NCI-H1436 treated with DMSO at 0.1 percent for 48 hours (cell line): ENCODE measurements at regions not wholly inside any gene's neighbourhood (a gene's known extent, or its start where the extent isn't known, plus 50 kb on each side); places are given as distances from the start of the nearest gene placed in this dataset.
"Not testable (repeated sequence)": the region's sequence is repeated elsewhere in the genome, so short reads cannot be mapped to it uniquely, and the experiment has no call there.

Experiments
- DNase-seq: peaks from one replicate; lab custom pipeline; 2025; lab: John Stamatoyannopoulos, UW

DNA sequence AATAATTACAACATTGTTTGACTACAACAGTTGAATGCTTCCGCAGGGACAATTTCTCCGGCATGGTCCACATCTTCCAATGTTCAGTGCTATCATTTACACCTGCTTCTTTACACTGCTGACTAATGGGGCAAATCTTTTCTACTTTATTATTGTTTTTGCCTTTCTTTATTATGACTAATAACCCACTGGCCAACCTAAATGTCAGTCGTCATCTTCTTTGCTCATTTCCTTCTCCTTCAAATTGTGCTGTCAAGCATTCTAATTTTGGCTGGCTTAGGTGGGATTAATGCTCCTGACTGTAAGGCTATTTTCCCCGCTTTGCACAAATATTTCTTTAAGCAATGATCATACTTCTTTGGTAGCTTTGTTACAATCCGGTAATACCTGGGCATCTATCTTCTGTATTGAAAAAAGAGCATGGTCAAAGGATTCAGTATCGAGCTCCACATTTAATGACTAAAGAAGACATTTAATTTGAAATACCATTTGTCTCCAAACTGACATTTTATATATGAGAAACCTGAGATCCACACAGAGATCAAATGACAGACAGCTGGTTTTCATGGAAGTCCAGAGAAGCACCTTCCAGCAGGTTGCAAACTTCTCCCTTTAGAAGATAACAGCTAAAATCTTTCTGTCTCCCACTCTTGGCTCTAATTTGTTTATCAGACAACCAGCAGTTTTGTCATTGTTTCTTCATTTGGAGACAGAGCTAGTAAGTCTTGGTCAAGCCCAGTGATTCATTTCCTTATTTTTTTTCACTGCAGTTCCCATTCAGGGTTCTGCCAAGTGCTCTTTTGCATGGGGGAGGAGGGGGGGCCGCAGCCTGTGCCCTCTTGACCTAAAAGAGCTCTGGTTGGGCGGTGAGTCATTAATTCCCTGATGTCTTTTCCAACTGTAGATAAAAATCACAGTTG is 132.9 kb downstream of the SOCS6 start:
- DNase-seq, result no peak

- DNase-seq, result no peak
Observed at GRCh38 chr18:70420146-70420898, 131.5 kb downstream of the SOCS6 start.

GRCh38 chr18:70419526-70419925 is 130.7 kb downstream of the SOCS6 start:
- no peak for DNase-seq

GRCh38 chr18:70418546-70419311 is 129.9 kb downstream of the SOCS6 start:
- no peak for DNase-seq

DNA sequence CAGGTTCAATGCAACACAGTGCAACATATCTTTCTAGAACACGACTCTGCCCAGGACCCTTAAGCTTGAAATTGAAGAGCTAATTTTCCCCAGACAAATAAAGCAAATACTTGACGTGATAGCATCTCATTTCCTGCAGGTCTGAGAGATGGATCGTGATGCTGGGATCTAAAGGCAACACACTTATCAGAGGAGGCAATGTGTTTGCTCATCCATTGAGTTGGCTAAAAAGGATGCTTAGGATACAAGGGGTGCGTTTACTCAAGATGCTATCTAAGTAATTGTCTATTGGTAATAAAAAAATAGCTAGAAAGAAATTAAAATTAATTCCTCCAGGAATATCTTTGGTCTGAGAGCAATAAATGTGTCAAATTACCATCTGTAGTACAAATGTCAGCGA is 129.0 kb downstream of the SOCS6 start:
- DNase-seq, result peak; percentile 53

DNA sequence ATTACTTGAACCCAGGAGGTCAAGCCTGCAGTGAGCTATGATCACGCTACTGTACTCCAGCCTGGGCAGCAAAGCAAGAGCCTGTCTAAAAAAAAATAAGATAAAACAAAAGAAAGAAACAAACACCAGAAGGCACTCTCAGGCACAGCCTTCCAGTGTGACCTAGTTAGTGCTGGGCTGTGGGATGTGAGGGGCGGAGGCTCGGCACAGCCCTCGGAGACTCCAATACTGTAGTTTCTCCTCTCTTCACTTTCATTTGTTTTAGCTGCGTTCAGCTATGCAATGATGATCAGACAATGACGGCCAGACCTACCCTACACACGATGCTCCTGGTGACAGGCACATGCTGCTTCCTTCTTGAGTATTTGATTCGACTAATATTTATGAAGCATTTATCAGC is 127.7 kb downstream of the SOCS6 start:
- no peak for DNase-seq

- DNase-seq, result no peak
Observed at GRCh38 chr18:70415823-70416488, 127.1 kb downstream of the SOCS6 start.

DNA sequence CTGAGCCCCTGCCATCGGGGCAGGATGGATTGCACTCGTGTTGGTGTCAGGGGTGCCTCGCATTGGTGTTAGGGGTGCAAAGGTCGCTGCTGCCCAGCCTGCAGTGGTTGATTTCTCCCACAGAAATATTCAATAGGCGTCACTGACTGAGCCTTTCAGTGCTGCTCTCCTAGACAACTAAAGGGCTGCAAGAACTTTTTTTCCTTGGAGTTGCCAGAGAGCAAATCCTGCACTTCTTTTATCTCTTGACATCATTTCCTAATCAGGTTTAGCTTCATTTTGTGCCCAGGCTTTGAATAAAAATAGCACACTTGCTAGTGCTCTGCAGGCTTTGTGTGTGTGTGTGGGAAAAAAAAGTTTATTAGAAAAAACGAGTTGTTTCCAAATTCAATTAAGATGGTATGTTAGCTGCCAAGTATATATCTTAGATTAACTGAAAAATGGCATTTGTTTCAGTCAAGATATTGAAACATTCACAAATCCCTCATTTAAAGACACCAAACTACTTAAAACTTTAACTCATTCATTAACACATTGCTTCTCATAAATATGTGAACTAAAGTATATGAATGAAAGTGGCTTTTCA is 125.6 kb downstream of the SOCS6 start:
- no peak for DNase-seq

DNA sequence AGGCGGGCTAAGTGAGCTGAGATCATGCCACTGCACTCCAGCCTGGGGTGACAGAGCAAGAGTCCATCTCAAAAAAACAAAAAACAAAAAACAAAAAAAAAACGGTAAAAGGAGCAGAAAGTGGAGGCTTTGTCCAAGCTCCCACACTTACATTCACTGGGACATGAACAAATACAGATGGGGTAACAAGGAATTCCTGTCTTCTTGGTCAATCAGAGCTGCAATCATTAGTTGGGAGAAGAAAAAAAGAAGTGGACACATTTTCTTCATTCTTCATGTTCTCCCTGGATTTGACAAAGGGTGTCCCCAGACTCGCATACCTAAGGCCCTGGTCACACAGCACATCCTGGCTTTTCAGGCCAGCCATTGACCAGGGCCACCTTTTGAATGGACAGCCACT is 124.6 kb downstream of the SOCS6 start:
- DNase-seq, result no peak

- DNase-seq, result no peak
Observed at GRCh38 chr18:70411876-70412435, 123.1 kb downstream of the SOCS6 start.

- DNase-seq, result no peak
Observed at GRCh38 chr18:70411307-70411706, 122.5 kb downstream of the SOCS6 start.

DNA sequence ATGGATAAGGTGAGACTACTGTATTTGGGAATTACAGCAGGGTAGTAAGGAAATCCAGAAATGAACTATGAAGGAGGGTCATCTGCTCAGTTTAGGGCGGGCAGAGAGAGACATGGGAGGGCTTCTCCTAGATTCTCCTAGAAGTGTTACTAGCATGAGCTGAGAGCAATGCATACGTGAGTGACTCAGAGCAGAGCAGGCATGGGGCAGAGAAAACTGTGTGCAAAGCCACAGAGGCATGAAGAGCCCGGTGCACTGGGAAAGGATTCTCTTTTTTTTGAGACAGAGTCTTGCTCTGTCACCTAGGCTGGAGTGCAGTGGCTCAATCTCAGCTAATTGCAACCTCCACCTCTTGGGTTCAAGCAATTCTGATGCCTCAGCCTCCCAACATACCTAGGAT is 116.2 kb downstream of the SOCS6 start:
- DNase-seq, result no peak

DNA sequence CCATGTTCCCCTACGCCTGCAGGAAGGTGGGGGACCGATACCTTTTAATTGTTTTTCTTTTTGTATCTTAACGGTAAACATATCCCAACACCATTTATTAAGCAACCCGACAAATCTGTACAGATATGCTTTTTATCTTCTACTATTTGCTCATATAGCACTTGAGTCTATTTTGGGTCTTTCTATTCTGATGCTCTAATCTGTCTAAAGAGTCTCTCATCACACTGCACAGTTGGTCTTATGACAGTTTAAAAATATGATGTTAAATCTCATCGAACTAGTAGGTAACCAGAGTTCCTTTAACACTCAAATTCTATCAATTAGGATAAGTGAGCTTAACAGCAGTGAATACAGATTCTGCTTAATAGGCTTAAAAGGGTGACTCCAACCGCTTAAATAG is 111.6 kb downstream of the SOCS6 start:
- DNase-seq, result no peak

DNA sequence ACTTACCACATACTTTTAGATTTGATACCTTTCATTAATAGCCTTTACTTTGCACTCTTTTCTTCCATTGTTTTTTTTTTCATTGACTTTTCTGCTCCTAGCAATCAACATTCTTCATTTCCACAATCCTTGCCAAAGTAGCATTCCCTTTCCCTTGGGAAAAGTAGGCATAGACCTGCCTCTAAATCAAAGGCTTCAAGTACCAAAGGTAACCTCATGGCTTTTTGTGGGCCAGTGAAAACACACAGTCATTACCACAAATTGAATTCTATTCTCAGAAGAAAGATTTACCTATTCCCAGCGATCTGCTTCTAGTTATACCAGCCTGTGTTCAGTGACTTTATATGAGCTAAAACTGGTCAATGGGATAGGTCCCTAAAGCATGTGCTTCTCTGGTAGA is 109.2 kb downstream of the SOCS6 start:
- DNase-seq, result no peak

GRCh38 chr18:70397259-70397925 is 108.5 kb downstream of the SOCS6 start:
- no peak for DNase-seq

GRCh38 chr18:70395771-70396170 is 106.9 kb downstream of the SOCS6 start:
- DNase-seq, result not testable (repeated sequence)

DNA sequence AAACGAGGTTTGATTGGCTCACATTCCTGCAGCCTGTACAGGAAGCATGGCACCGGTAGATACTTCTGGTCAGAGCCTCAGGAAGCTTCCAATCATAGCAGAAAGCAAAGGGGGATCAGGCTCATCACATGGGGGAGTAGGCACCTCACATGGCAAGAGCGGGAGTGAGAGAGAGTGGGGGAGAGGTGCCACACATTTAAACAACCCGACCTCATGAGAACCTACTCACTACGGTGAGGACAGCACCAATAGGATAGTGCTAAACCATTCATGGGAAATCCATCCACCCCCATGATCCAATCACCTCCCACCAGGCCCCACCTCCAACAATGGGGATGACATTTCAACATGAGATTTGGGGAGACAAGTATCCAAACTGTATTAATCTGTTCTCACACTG is 105.8 kb downstream of the SOCS6 start:
- no peak for DNase-seq

DNA sequence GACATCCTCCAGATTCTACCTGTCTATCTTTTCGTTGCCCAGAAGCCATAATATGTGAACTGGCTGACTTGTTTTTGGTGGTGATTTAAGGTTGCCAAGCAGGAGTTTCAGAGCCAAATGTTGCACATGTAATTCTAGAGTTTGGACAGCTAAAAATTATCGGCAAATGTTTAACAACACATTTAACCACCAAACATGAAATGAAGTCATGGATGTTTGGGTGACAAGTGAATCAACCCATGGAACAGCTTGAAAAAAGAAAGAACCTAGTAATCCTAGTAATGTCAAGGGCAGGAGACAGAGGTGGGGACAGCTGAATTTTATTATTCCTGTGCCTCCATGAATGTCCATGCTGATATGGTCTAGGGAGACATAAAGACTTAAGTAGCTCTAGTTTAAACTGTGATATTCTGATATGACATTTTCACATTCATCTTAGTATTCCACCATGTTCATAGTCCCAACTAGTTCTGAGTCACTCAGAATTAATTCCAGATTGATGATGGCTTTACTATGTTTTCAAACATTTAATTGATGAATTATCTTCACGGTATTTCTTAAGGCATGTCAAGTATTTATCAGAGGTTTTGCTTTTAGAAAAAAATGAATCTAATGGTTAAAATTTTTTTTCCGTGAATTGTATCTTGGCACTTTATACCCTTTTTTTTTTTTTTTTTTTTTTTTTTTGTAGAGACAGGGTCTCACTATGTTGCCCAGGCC is 101.7 kb downstream of the SOCS6 start:
- no peak for DNase-seq

DNA sequence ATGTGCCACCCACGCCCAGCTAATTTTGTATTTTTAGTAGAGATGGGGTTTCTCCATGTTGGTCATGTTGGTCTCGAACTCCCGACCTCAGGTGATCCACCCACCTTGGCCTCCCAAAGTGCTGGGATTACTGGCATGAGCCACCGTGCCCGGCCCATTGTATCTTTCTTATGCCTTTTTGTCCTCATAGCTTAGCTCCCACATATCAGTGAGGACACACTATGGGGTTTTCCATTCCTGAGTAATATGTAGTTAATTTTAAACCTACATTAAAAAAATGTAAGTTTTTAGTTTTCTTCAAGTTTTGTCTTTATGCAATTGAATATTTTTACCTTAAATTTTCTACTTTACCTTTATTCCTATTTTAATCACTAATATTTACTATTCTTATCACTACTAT is 100.2 kb downstream of the SOCS6 start:
- not testable (repeated sequence) for DNase-seq

DNA sequence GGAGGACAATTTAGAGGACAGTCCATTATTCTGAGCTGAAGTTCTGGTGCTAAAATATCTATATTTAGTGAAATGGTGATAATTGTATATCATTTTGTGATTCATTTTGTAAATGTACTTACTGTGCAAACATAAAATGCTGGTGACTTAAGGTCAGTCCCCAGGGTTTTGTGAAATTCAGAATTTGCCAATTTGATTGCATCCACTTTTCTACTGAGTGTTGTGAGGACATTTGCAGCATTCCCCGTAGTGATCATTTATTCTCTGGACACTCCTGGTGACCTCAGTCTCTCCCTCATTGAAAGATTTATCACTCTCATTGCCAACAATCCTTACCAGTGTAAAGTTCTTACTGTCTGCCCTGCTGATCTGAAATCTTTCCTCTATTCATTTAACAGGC is 98.2 kb downstream of the SOCS6 start:
- DNase-seq, result no peak
